ENCODE measurements at regions not wholly inside any gene's neighbourhood (a gene's known extent, or its start where the extent isn't known, plus 50 kb on each side); places are given as distances from the start of the nearest gene placed in this dataset.

DNA sequence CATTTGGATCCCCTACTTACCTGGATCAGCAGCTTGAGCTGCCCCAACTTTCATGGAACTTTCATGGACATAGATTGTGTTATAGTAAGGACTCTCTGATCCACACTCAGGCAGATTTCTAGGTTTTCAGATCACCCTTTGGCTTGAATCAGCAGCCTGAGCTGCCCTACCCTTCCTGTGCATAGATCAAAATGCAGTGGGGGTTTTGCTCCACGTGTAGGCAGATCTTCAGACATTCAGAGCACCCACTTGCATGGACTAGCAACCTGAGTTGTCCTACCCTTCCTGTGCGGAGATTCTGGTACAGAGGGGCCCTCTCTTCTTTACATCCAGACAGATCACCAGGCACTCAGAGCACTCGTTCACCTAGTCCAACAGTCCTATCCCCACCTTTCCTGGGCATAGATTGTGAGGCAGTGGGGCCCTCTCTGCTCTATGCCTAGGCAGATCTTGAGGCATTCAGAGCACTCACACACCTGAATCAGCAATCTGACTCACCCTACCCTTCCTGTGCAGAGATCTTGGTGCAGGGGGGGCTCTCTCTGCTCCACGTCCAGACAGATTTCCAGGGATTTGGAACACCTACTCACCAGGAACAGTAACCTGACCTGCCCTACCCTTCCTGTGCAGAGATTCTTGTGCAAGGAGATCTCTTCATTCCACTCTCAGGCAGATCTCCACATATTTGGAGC, 705.2 kb upstream of the NRSN1 start:
- TF ChIP-seq ZXDB (tag by site-specific recombination; IDR thresholded peaks at IDR 0.05) = no peak
- TF ChIP-seq CTCF (tag by site-specific recombination; IDR thresholded peaks at IDR 0.05) = no peak
- TF ChIP-seq ZNF596 (tag by site-specific recombination; IDR thresholded peaks at IDR 0.05) = no peak
- TF ChIP-seq HOXA7 (CRISPR knock-in tag; IDR thresholded peaks at IDR 0.05; ENCODE audit: borderline replicate concordance) = no peak
- no peak for TF ChIP-seq ZNF132 (tag by site-specific recombination; IDR thresholded peaks at IDR 0.05; ENCODE audit: borderline replicate concordance)
- TF ChIP-seq ZNF362 (tag by site-specific recombination; IDR thresholded peaks at IDR 0.05) = no peak
- TF ChIP-seq, protein P1, sequence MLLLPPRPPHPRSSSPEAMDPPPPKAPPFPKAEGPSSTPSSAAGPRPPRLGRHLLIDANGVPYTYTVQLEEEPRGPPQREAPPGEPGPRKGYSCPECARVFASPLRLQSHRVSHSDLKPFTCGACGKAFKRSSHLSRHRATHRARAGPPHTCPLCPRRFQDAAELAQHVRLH (tag by site-specific recombination; IDR thresholded peaks at IDR 0.05) = no peak
- TF ChIP-seq ZNF175 (tag by site-specific recombination; IDR thresholded peaks at IDR 0.05) = no peak
- no peak for TF ChIP-seq BCL11A (tag by site-specific recombination; IDR thresholded peaks at IDR 0.05; ENCODE audit: low read depth)
- no peak for TF ChIP-seq ZNF610 (tag by site-specific recombination; IDR thresholded peaks at IDR 0.05; ENCODE audit: borderline replicate concordance)
